ENCODE measurements at regions not wholly inside any gene's neighbourhood (a gene's known extent, or its start where the extent isn't known, plus 50 kb on each side); places are given as distances from the start of the nearest gene placed in this dataset.
"Not testable (repeated sequence)": the region's sequence is repeated elsewhere in the genome, so short reads cannot be mapped to it uniquely, and the experiment has no call there.

GRCh38 chr1:238652346-238652968, 733.9 kb upstream of the CHRM3 start:
- no peak for DNase-seq (ENCODE audit: low read depth in 2 of 2)

GRCh38 chr1:238649200-238649599, 737.2 kb upstream of the CHRM3 start:
- DNase-seq (ENCODE audit: low read depth in 2 of 2): no peak

GRCh38 chr1:238648751-238649150, 737.6 kb upstream of the CHRM3 start:
- no peak for DNase-seq (ENCODE audit: low read depth in 2 of 2)

GRCh38 chr1:238648296-238648695, 738.1 kb upstream of the CHRM3 start:
- no peak for DNase-seq (ENCODE audit: low read depth in 2 of 2)

- DNase-seq (ENCODE audit: low read depth in 2 of 2): no peak
Measured at GRCh38 chr1:238647877-238648276, 738.5 kb upstream of the CHRM3 start.

- no peak for DNase-seq (ENCODE audit: low read depth in 2 of 2)
Measured at GRCh38 chr1:238642231-238642630, 744.1 kb upstream of the CHRM3 start.

GRCh38 chr1:238639861-238640260, 746.5 kb upstream of the CHRM3 start:
- no peak for DNase-seq (ENCODE audit: low read depth in 2 of 2)

GRCh38 chr1:238628110-238628509, 737.4 kb upstream of the ZP4 start:
- DNase-seq (ENCODE audit: low read depth in 2 of 2): no peak

- DNase-seq (ENCODE audit: low read depth in 2 of 2): no peak
Measured at GRCh38 chr1:238624776-238625175, 734.1 kb upstream of the ZP4 start.

GRCh38 chr1:238621405-238621804, 730.7 kb upstream of the ZP4 start:
- no peak for DNase-seq (ENCODE audit: low read depth in 2 of 2)

- no peak for DNase-seq (ENCODE audit: low read depth in 2 of 2)
Measured at GRCh38 chr1:238619652-238620051, 728.9 kb upstream of the ZP4 start.

- no peak for DNase-seq (ENCODE audit: low read depth in 2 of 2)
Measured at GRCh38 chr1:238611406-238611805, 720.7 kb upstream of the ZP4 start.

- DNase-seq (ENCODE audit: low read depth in 2 of 2): no peak
Measured at GRCh38 chr1:238608144-238608543, 717.4 kb upstream of the ZP4 start.

GRCh38 chr1:238606896-238607295, 716.2 kb upstream of the ZP4 start:
- DNase-seq (ENCODE audit: low read depth in 2 of 2): no peak

- DNase-seq (ENCODE audit: low read depth in 2 of 2): no peak
Measured at GRCh38 chr1:238606457-238606856, 715.7 kb upstream of the ZP4 start.

- DNase-seq (ENCODE audit: low read depth in 2 of 2): no peak
Measured at GRCh38 chr1:238604357-238604756, 713.6 kb upstream of the ZP4 start.

- DNase-seq (ENCODE audit: low read depth in 2 of 2): not testable (repeated sequence)
Measured at GRCh38 chr1:238601604-238602003, 710.9 kb upstream of the ZP4 start.

GRCh38 chr1:238596703-238597102, 706.0 kb upstream of the ZP4 start:
- no peak for DNase-seq (ENCODE audit: low read depth in 2 of 2)

GRCh38 chr1:238592621-238593020, 701.9 kb upstream of the ZP4 start:
- DNase-seq (ENCODE audit: low read depth in 2 of 2): no peak

- no peak for DNase-seq (ENCODE audit: low read depth in 2 of 2)
Measured at GRCh38 chr1:238589843-238590435, 699.2 kb upstream of the ZP4 start.

- DNase-seq (ENCODE audit: low read depth in 2 of 2): no peak
Measured at GRCh38 chr1:238582816-238583215, 692.1 kb upstream of the ZP4 start.

- no peak for DNase-seq (ENCODE audit: low read depth in 2 of 2)
Measured at GRCh38 chr1:238581332-238581731, 690.6 kb upstream of the ZP4 start.

- no peak for DNase-seq (ENCODE audit: low read depth in 2 of 2)
Measured at GRCh38 chr1:238568735-238569134, 678.0 kb upstream of the ZP4 start.

GRCh38 chr1:238562341-238562740, 671.6 kb upstream of the ZP4 start:
- DNase-seq (ENCODE audit: low read depth in 2 of 2): no peak

All from lung microvascular endothelial cell (primary cell).